ENCODE measurements at regions not wholly inside any gene's neighbourhood (a gene's known extent, or its start where the extent isn't known, plus 50 kb on each side); places are given as distances from the start of the nearest gene placed in this dataset.

DNA sequence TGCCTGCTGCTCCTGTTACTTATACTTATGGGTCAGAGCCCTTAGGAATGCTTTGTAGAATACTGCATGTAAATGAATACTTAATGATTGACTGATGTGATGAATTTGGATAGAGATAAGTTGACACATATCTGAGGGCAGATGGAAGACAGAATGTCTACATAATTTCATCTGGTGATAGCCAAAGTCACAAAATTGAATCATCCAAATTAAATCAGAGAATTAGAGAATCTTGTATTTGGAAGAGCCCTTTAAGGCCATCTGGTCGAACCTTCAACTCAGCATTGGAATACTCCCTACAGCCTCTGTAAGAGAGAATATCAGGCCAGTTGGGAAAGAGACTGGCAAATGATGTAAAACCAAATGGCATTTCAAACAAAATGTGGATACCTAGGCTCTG lies 944.8 kb downstream of the RPA4 start:
- TF ChIP-seq, protein P1, sequence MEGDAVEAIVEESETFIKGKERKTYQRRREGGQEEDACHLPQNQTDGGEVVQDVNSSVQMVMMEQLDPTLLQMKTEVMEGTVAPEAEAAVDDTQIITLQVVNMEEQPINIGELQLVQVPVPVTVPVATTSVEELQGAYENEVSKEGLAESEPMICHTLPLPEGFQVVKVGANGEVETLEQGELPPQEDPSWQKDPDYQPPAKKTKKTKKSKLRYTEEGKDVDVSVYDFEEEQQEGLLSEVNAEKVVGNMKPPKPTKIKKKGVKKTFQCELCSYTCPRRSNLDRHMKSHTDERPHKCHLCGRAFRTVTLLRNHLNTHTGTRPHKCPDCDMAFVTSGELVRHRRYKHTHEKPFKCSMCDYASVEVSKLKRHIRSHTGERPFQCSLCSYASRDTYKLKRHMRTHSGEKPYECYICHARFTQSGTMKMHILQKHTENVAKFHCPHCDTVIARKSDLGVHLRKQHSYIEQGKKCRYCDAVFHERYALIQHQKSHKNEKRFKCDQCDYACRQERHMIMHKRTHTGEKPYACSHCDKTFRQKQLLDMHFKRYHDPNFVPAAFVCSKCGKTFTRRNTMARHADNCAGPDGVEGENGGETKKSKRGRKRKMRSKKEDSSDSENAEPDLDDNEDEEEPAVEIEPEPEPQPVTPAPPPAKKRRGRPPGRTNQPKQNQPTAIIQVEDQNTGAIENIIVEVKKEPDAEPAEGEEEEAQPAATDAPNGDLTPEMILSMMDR (conservative IDR thresholded peaks at IDR 0.05; ENCODE audit: low read length) = no peak
- no peak for TF ChIP-seq EZH2phosphoT487 (IDR thresholded peaks at IDR 0.05; ENCODE audit: borderline replicate concordance, low read depth, low read length)
